Spleen (tissue), 11 donors: ENCODE measurements at regions not wholly inside any gene's neighbourhood (a gene's known extent, or its start where the extent isn't known, plus 50 kb on each side); places are given as distances from the start of the nearest gene placed in this dataset.

Experiments used
- DNase-seq: peaks from one replicate; pipeline ENCODE4 v3.0.0-alpha.2; 2020
- H3K27ac ChIP-seq, 8 donors: fragments of 200-600 bp; sonication (generic) in 7 of 8; 1 replicate in 4 of 8; 2 replicates in 4 of 8; pipeline versions ENCODE4 v1.5.0 to v1.8.0; 2016 to 2021; ENCODE audit warnings: inconsistent platforms in 4 of 8, mild to moderate bottlenecking in 4 of 8, moderate library complexity in 1 of 8
- H3K27me3 ChIP-seq, 7 donors: fragments of 200-600 bp; sonication (generic) in 6 of 7; replicated peaks in 1 of 7; 1 replicate in 4 of 7; 2 replicates in 3 of 7; pipeline versions ENCODE4 v1.5.0 to v1.8.0; 2016 to 2021; ENCODE audit warnings: inconsistent platforms in 3 of 7, mild to moderate bottlenecking in 1 of 7
- H3K36me3 ChIP-seq, 6 donors: fragments of 200-600 bp; sonication (generic) in 5 of 6; 1 replicate in 4 of 6; 2 replicates in 2 of 6; pipeline versions ENCODE4 v1.5.0 to v1.8.0; 2016 to 2021; ENCODE audit warnings: inconsistent platforms in 2 of 6
- H3K4me1 ChIP-seq, 6 donors: fragments of 200-600 bp; sonication (generic) in 5 of 6; 1 replicate in 3 of 6; 2 replicates in 3 of 6; pipeline versions ENCODE4 v1.5.0 to v1.8.0; 2016 to 2021; ENCODE audit warnings: inconsistent platforms in 3 of 6
- H3K4me3 ChIP-seq, 8 donors: fragments of 200-600 bp; sonication (generic) in 7 of 8; 1 replicate in 4 of 8; 2 replicates in 4 of 8; pipeline versions ENCODE4 v1.5.0 to v1.8.0; 2016 to 2021; ENCODE audit warnings: inconsistent platforms in 4 of 8, mild to moderate bottlenecking in 4 of 8, moderate library complexity in 2 of 8
- H3K9me3 ChIP-seq, 8 donors: fragments of 200-600 bp; sonication (generic) in 7 of 8; 1 replicate in 4 of 8; 2 replicates in 4 of 8; pipeline versions ENCODE4 v1.5.0 to v1.8.0; 2016 to 2021; ENCODE audit warnings: inconsistent platforms in 4 of 8
- CTCF ChIP-seq, 11 experiments: fragments of 200-600 bp in 7 of 11; fragments of 450-650 bp in 4 of 11; sonication (generic) in 4 of 11; IDR thresholded peaks in 8 of 11; conservative IDR thresholded peaks in 3 of 11; 1 replicate in 7 of 11; 2 replicates in 4 of 11; pipeline versions ENCODE4 v1.4.0 to v1.8.0; 2016 to 2021; ENCODE audit warnings: antibody characterized with exemption in 11 of 11, inconsistent platforms in 4 of 11, mild to moderate bottlenecking in 1 of 11
- POLR2A ChIP-seq, 3 donors: fragments of 450-650 bp; IDR thresholded peaks; one replicate each; pipeline ENCODE4 v1.5.1; 2017; ENCODE audit warnings: antibody characterized with exemption in 3 of 3, mild to moderate bottlenecking in 1 of 3
- POLR2AphosphoS5 ChIP-seq, 3 donors: sonication (generic); formaldehyde crosslinking; IDR thresholded peaks; one replicate each; pipeline ENCODE4 v1.5.1; 2017; ENCODE audit warnings: antibody characterized with exemption in 3 of 3
- WGBS, 5 donors: extraction: QIAGEN DNeasy Blood & Tissue Kit in 3 of 5; methylation state at CpG; one replicate each; pipeline versions ENCODE4 v1.1.5 to v1.1.7; 2013 to 2018; 5-methylcytosine and 5-hydroxymethylcytosine counted together
- intact Hi-C: fragments of 100-400 bp; cut with DNase I; formaldehyde crosslinking; loops from one replicate; pipeline ENCODE4 v1.15.0; 2023; ENCODE audit warnings: low total_unique reads
- donor health status: healthy with polysubstance abuse.
- donor health status: DM: no; HTN: no; CAD: no; lungs with moderate emphysema.
- donor health status: DM: no; HTN: no; CAD: no.
- donor health status: Bipolar disorder and iron deficiency.
- donor health status: healthy.
- donor health status: DM: no; HTN: no; CAD: no.
- donor health status: DM: yes; HTN: yes; CAD: no.

GRCh38 chr19:32241932-32242710, 103.3 kb upstream of the ZNF507 start:
- H3K27ac ChIP-seq: no peak overlapping the region
- 81 to 90% (median 87%) methylated on average over 21 of the region's 21 CpGs for WGBS, 5 donors
- no peak for DNase-seq

DNA sequence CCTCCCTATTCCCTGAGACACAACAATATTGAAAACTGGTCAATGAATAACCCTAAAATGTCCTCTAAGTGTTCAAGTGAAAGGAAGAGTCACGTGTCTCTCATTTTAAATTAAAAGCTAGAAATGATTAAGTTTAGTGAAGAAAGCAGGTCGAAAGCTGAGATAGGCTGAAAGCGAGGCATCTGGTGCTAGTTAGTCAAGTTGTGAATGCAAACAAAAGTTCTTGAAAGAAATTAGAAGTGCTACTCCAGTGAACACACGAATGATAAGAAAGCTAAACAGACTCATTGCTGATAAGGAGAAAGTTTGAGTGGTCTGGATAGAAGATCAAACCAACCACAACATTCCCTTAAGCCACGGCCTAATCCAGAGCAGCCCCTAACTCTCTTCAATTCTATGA, 99.4 kb upstream of the ZNF507 start:
- Histone ChIP-seq H3K9me3 (no peaks in the 10 kb centered on the region), H3K4me3 (no peak overlapping the region), H3K36me3 (no peaks in the 10 kb centered on the region), H3K4me1 (no peaks in the 10 kb centered on the region), H3K27ac (no peak overlapping the region), H3K27me3 (peaks cover 0 to 21% (median 0%) of the 10 kb centered on the region in 7 donors)
- intact Hi-C loops: no loop called here
- 52 to 66% (median 60%) methylated on average over 5 of the region's 5 CpGs for whole genome bisulfite sequencing, 5 donors
- DNase-seq: no peak
- no peak for TF ChIP-seq POLR2AphosphoS5 (IDR thresholded peaks at IDR 0.05)
- no peak for TF ChIP-seq CTCF (IDR thresholded peaks at IDR 0.05 in 8 of 11, conservative IDR thresholded peaks at IDR 0.05 in 3 of 11)
- TF ChIP-seq POLR2A (IDR thresholded peaks at IDR 0.05): no peak

More at GRCh38 chr19:32241932-32242710, 103.3 kb upstream of the ZNF507 start:
- no peaks in the 10 kb centered on the region for H3K36me3 ChIP-seq
- peaks cover 0 to 8% (median 0%) of the 10 kb centered on the region in 7 donors for H3K27me3 ChIP-seq
- no peak overlapping the region for H3K4me3 ChIP-seq
- intact Hi-C loops: no loop called here
- no peaks in the 10 kb centered on the region for H3K4me1 ChIP-seq
- no peaks in the 10 kb centered on the region for H3K9me3 ChIP-seq
- TF ChIP-seq POLR2A (IDR thresholded peaks at IDR 0.05) (no peak), POLR2AphosphoS5 (IDR thresholded peaks at IDR 0.05) (no peak), CTCF (IDR thresholded peaks at IDR 0.05 in 8 of 11, conservative IDR thresholded peaks at IDR 0.05 in 3 of 11) (no peak)

DNA sequence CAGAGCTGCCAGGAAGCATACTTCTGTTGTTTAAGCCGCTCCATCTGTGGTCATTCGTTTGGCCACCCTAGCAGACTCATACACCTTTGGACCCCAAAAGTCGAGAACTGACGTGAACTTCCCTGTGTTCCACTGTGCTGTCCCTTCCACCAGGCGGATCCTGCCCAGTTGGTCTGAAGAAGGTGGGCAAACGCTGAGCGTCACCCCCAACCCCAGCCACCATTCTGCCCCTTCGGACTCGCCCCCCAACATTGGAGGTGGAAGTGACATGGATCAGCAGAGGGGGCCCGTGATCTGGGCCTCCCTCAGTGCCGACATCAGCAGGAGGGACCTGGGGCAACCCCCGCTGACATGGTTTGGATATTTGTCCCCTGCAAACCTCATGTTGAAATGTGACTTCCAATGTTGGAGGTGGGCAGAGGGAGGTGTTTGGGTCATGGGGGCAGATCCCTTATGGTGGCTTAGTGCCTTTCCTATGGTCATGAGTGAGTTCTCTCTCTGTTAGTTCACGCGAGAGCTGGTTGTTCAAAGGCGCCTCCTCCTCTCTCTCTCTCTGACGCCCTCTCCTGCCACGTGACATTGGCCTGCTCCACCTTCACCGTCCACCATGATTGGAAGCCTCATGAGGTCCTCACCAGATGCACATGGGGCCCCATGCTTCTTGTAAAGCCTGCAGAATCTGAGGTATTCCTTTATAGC, 93.6 kb upstream of the ZNF507 start:
- peaks cover 0 to 36% (median 0%) of the 10 kb centered on the region in 7 donors for H3K27me3 ChIP-seq
- no peaks in the 10 kb centered on the region for H3K9me3 ChIP-seq
- no peak overlapping the region for H3K27ac ChIP-seq
- TF ChIP-seq CTCF (IDR thresholded peaks at IDR 0.05 in 8 of 11, conservative IDR thresholded peaks at IDR 0.05 in 3 of 11): no peak
- TF ChIP-seq POLR2AphosphoS5 (IDR thresholded peaks at IDR 0.05): no peak
- no peak for TF ChIP-seq POLR2A (IDR thresholded peaks at IDR 0.05)
- no peak overlapping the region for H3K4me3 ChIP-seq
- H3K4me1 ChIP-seq: no peaks in the 10 kb centered on the region
- 85 to 93% (median 92%) methylated on average over 17 to 18 of the region's 18 CpGs for WGBS, 5 donors
- intact Hi-C loops: no loop called here
- no peak for DNase-seq
- H3K36me3 ChIP-seq: no peaks in the 10 kb centered on the region

DNA sequence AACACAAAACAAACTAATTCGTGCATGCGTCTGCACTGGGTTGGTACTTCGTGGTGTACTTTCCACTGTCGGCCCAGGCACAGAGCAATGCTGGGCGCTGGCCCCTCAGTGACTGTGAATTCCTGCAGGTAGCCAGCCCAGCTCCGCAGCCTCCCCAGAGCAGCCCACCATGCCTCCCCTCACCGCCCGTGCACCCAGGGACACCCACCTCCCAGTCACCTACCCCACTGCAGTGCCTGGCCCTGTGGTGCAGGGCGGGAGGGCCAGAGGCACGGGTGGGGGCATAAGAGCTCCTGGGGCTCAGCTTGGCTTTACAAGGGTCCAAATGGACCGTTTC, 93.1 kb upstream of the ZNF507 start:
- H3K4me1 ChIP-seq: no peaks in the 10 kb centered on the region
- H3K9me3 ChIP-seq: no peaks in the 10 kb centered on the region
- intact Hi-C loops: no loop called here
- no peaks in the 10 kb centered on the region for H3K36me3 ChIP-seq
- H3K4me3 ChIP-seq: no peak overlapping the region
- 75 to 88% (median 87%) methylated on average over 11 of the region's 11 CpGs for WGBS, 5 donors
- DNase-seq: no peak
- TF ChIP-seq POLR2AphosphoS5 (IDR thresholded peaks at IDR 0.05) (no peak), POLR2A (IDR thresholded peaks at IDR 0.05) (no peak), CTCF (IDR thresholded peaks at IDR 0.05 in 8 of 11, conservative IDR thresholded peaks at IDR 0.05 in 3 of 11) (no peak)
- peaks cover 0 to 36% (median 0%) of the 10 kb centered on the region in 7 donors for H3K27me3 ChIP-seq
- no peak overlapping the region for H3K27ac ChIP-seq
